KMS-11 (cell line): ENCODE measurements at regions not wholly inside any gene's neighbourhood (a gene's known extent, or its start where the extent isn't known, plus 50 kb on each side); places are given as distances from the start of the nearest gene placed in this dataset.

Experiments used
- H2AFZ ChIP-seq: fragments of 200-600 bp; sonication (generic); 2 replicates; pipeline ENCODE4 v1.6.1; 2016; ENCODE audit warnings: antibody characterized with exemption, mixed run types, low read depth
- H3K27ac ChIP-seq: fragments of 200-600 bp; sonication (generic); 2 replicates; pipeline ENCODE4 v1.6.1; 2016; ENCODE audit warnings: mild to moderate bottlenecking, mixed run types
- H3K27me3 ChIP-seq: fragments of 200-600 bp; sonication (generic); 2 replicates; pipeline ENCODE4 v1.6.1; 2017; ENCODE audit warnings: mild to moderate bottlenecking, low read depth, mixed run types, moderate library complexity; ENCODE audit not compliant: insufficient read depth
- H3K36me3 ChIP-seq: fragments of 200-600 bp; sonication (generic); 2 replicates; pipeline ENCODE4 v1.6.1; 2017; ENCODE audit warnings: mild to moderate bottlenecking, mixed run types; ENCODE audit not compliant: insufficient read depth
- H3K4me1 ChIP-seq: fragments of 200-600 bp; sonication (generic); 2 replicates; pipeline ENCODE4 v1.6.1; 2016; ENCODE audit warnings: mild to moderate bottlenecking, low read depth, mixed run types; ENCODE audit not compliant: poor library complexity, severe bottlenecking
- H3K4me2 ChIP-seq: fragments of 200-600 bp; sonication (generic); 2 replicates; pipeline ENCODE4 v1.7.0; 2016; ENCODE audit warnings: mild to moderate bottlenecking, mixed run types
- H3K4me3 ChIP-seq: fragments of 200-600 bp; sonication (generic); IDR thresholded peaks from 2 replicates; pipeline ENCODE4 v1.6.1; 2017; ENCODE audit warnings: low read depth, low read length, mixed read lengths; ENCODE audit not compliant: insufficient read depth
- H3K79me2 ChIP-seq: fragments of 200-600 bp; sonication (generic); 2 replicates; pipeline ENCODE4 v1.6.1; 2016; ENCODE audit warnings: low read depth, mixed run types; ENCODE audit not compliant: insufficient read depth
- H3K9ac ChIP-seq: fragments of 200-600 bp; sonication (generic); 2 replicates; pipeline ENCODE4 v1.6.1; 2016; ENCODE audit warnings: mild to moderate bottlenecking, mixed run types
- H4K20me1 ChIP-seq: fragments of 200-600 bp; sonication (generic); 2 replicates; pipeline ENCODE4 v1.6.1; 2016; ENCODE audit warnings: mild to moderate bottlenecking, mixed run types; ENCODE audit not compliant: insufficient read depth
- CTCF ChIP-seq: fragments of 200-600 bp; sonication (generic); conservative IDR thresholded peaks from 2 replicates; pipeline ENCODE4 v1.6.1; 2017; ENCODE audit warnings: low read depth, mild to moderate bottlenecking, antibody characterized with exemption, low read length, moderate library complexity, mixed read lengths

- Histone ChIP-seq H3K4me1 (no peaks in the 10 kb centered on the region), H3K9ac (no peak overlapping the region), H3K27me3 (no peaks in the 10 kb centered on the region), H4K20me1 (no peaks in the 10 kb centered on the region), H3K27ac (no peak overlapping the region), H3K4me3 (no peak overlapping the region), H3K36me3 (no peaks in the 10 kb centered on the region), H2AFZ (no peak overlapping the region), H3K4me2 (no peak overlapping the region), H3K79me2 (no peaks in the 10 kb centered on the region)
- no peak for TF ChIP-seq CTCF
Observed at GRCh38 chr2:207312006-207312356, 146.2 kb upstream of the KLF7 start.

GRCh38 chr2:207313947-207314346 lies 148.2 kb upstream of the KLF7 start:
- Histone ChIP-seq H3K4me2 (no peak overlapping the region), H3K79me2 (no peaks in the 10 kb centered on the region), H3K36me3 (no peaks in the 10 kb centered on the region), H2AFZ (no peak overlapping the region), H3K27me3 (no peaks in the 10 kb centered on the region), H3K9ac (no peak overlapping the region), H4K20me1 (no peaks in the 10 kb centered on the region), H3K4me1 (no peaks in the 10 kb centered on the region), H3K27ac (no peak overlapping the region), H3K4me3 (no peak overlapping the region)
- TF ChIP-seq CTCF: no peak

GRCh38 chr2:207315131-207315530 lies 149.4 kb upstream of the KLF7 start:
- H3K4me3 ChIP-seq: no peak overlapping the region
- H3K4me1 ChIP-seq: no peaks in the 10 kb centered on the region
- no peaks in the 10 kb centered on the region for H3K27me3 ChIP-seq
- no peak for TF ChIP-seq CTCF
- no peaks in the 10 kb centered on the region for H3K79me2 ChIP-seq
- no peaks in the 10 kb centered on the region for H3K36me3 ChIP-seq
- no peak overlapping the region for H3K4me2 ChIP-seq
- no peak overlapping the region for H2AFZ ChIP-seq
- no peak overlapping the region for H3K27ac ChIP-seq
- no peaks in the 10 kb centered on the region for H4K20me1 ChIP-seq
- no peak overlapping the region for H3K9ac ChIP-seq

- no peak overlapping the region for H3K27ac ChIP-seq
- no peaks in the 10 kb centered on the region for H3K27me3 ChIP-seq
- no peaks in the 10 kb centered on the region for H3K79me2 ChIP-seq
- H3K36me3 ChIP-seq: no peaks in the 10 kb centered on the region
- no peak overlapping the region for H3K4me3 ChIP-seq
- no peak overlapping the region for H3K9ac ChIP-seq
- H3K4me1 ChIP-seq: no peaks in the 10 kb centered on the region
- TF ChIP-seq CTCF: no peak
- H3K4me2 ChIP-seq: no peak overlapping the region
- H2AFZ ChIP-seq: no peak overlapping the region
- no peaks in the 10 kb centered on the region for H4K20me1 ChIP-seq
Observed at GRCh38 chr2:207316484-207316883, 150.7 kb upstream of the KLF7 start.

- Histone ChIP-seq H2AFZ (no peak overlapping the region), H3K36me3 (no peaks in the 10 kb centered on the region), H3K9ac (no peak overlapping the region), H3K27me3 (no peaks in the 10 kb centered on the region), H3K27ac (no peak overlapping the region), H3K79me2 (no peaks in the 10 kb centered on the region), H3K4me1 (no peaks in the 10 kb centered on the region), H3K4me3 (no peak overlapping the region), H3K4me2 (no peak overlapping the region), H4K20me1 (no peaks in the 10 kb centered on the region)
- no peak for TF ChIP-seq CTCF
Observed at GRCh38 chr2:207316906-207317305, 151.2 kb upstream of the KLF7 start.
